ENCODE measurements at regions not wholly inside any gene's neighbourhood (a gene's known extent, or its start where the extent isn't known, plus 50 kb on each side); places are given as distances from the start of the nearest gene placed in this dataset.

DNA sequence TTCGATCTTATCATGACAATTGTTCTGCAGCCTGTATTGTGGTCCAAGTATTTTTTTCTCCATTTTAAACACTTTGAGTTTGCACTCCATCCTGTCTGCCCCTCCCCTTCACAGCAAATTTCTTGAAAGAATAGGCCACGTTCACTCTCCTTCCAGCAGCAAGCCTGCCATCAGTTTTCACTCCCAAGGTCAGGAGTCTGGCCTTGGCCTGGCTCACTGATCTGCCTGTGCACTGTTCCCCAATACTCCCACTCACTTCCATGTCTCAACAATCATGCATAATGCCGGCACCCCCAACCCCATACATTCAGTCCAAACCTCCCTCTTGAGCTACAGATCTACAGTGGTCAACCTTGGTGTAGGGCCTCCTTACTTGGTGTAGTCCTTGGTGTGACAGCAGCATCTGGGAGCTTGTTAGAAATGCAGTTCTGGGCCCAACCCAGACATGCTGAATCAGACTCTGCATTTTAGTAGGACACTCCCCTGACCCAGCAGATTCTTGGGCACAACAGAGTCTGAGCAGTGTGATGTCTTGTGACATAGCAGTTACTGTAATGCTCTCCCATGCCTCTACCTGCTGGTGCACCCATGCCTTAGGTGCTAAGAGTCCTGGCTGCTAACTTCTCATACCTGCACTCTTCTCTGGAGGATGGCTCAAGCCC, 58.3 kb upstream of the XCR1 start:
- TF ChIP-seq, protein P1, sequence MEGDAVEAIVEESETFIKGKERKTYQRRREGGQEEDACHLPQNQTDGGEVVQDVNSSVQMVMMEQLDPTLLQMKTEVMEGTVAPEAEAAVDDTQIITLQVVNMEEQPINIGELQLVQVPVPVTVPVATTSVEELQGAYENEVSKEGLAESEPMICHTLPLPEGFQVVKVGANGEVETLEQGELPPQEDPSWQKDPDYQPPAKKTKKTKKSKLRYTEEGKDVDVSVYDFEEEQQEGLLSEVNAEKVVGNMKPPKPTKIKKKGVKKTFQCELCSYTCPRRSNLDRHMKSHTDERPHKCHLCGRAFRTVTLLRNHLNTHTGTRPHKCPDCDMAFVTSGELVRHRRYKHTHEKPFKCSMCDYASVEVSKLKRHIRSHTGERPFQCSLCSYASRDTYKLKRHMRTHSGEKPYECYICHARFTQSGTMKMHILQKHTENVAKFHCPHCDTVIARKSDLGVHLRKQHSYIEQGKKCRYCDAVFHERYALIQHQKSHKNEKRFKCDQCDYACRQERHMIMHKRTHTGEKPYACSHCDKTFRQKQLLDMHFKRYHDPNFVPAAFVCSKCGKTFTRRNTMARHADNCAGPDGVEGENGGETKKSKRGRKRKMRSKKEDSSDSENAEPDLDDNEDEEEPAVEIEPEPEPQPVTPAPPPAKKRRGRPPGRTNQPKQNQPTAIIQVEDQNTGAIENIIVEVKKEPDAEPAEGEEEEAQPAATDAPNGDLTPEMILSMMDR (IDR thresholded peaks at IDR 0.05) = no peak
- no peak for TF ChIP-seq POLR2A (IDR thresholded peaks at IDR 0.05)

Measured in esophagus squamous epithelium (tissue), 4 donors.